Stimulated activated CD4-positive, alpha-beta T cell treated with anti-CD3 and anti-CD28 coated beads, Interleukin-15, amount 100 ng/mL, for 24 hours (primary cell): ENCODE measurements at regions not wholly inside any gene's neighbourhood (a gene's known extent, or its start where the extent isn't known, plus 50 kb on each side); places are given as distances from the start of the nearest gene placed in this dataset.
A peak's percentile ranks its signal among the peaks of the same experiment; 100 is the strongest.

Experiments
- DNase-seq: peaks from one replicate; pipeline ENCODE4 v3.0.0-alpha.2; 2020

DNA sequence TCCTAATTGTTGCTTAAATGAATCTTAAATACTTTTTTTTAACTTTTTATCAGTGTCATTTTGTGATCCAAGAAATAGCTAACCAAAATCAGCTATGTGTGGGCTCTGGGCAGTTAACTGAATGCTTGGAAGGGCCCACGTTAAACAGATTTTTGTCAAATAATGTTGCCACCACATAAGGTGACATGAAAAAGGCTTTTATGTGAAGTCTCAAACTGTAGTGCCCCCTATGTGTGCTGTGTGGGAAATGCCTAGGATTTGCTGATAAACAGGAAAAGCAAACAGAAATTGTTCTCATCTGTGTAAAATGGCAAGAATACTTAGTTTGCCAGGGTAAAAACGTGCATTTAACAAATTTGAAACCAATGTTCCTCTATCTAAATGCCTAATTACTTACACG, 242.2 kb downstream of the ZNF516 start:
- peak; percentile 6 for DNase-seq

DNA sequence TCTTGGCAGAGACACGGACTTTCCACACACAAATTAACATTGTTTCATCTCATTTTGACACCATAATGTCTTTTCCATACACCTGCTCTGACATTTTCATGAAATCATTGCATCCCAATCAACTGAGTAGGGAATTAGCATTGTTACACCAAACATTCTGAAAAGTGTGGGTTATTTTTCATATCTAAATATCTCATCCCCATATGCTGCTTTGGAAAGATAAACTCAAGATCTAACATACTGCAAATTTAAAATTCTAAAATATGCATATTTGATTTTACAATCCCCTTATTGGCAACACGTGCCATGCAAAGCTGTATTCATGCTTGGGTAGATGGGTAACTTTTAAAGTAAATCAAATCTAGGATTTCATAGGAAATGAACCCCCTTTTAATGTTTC, 242.9 kb downstream of the ZNF516 start:
- DNase-seq: no peak

DNA sequence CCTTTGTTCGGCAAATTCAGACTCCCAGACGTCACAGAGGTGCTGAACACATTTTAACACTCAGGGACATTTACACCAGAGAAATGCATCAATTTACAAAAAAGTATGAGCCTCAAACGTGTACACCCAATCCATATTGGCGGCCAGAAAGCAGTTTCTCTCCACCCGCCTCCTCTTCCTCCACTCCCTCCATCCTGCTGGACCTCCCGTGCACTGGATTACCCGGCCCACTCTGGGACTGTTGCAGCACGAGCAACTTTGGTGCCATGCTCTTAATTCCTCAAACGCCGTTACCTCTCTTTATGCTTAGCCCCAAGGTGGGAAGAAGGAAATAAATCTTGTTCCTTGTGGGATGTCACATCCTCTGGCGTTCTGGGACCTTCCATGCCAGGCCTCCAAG, 243.4 kb downstream of the ZNF516 start:
- no peak for DNase-seq

DNA sequence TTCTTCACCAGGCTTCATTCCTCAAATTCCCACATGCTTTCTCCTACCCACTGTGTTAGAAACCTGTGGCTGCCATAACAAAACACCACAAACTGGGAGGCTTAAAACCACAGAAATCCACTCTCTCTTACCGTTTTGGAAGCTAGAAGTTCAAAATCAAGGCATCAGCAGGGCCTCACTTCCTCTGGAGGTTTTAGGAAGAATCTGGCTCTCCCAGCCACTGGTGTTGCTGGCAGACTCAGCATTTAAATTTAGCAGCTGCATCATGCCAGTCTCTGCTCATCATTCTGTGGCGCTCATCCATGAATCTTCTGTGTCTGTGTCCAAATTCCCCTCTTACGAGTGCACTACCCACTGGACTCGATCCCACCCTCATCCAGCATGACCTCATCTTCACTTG, 248.5 kb downstream of the ZNF516 start:
- DNase-seq: no peak

DNA sequence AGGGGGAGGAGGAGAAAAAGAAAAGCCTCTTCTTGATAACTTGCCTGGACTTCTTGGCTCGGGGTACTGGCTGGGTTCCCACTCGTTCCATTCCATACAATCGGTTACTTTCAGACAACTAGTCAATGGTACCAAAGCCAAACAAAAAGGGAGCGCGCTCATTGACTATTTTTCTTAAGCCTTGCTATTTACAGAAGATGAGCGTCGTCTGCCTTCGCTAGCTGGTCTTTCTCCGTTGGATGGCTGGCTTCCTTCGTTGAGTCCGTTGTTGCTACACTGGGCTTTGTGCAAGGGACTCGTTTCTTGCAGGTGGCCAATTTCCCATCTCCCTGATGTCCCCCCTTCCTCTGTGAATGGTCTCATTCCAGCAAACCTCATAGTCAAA, 260.4 kb downstream of the ZNF516 start:
- DNase-seq: no peak

DNA sequence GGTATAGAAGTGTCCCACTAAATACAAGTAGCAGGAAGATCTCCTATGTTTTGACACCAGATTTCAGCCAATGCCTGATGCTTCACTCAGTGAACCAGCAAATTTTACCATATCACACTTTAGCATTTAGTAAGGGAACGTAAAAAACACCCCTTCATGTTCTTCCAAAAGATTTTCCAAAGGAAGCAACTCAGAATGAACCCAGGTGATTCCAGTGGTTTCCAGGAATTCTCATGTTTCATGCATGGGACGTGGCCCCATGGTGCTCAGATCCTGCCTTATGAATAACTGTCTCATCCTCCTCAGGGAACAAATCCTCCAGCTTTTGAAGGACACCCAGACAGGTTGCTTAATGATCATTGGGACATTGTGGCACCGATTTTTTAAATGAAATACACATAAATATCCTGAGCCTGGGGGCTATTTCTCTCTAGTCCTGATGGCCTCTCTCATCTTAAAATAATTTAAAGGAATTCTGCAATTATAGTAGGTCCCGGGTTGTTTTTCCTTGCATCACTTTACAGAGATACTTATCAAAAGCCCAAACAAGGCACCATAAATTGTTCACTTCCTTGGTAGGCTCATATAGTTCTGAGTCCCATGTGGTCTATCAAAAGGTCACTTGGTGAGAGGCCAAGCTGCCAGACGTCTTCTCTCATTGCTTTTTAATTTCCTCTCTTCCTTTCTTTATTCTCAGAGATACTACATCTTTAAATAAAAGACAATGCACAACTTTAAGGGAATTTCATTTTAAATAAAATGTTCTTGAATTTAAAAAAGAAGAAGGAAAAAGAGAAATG, 261.0 kb downstream of the ZNF516 start:
- no peak for DNase-seq

DNA sequence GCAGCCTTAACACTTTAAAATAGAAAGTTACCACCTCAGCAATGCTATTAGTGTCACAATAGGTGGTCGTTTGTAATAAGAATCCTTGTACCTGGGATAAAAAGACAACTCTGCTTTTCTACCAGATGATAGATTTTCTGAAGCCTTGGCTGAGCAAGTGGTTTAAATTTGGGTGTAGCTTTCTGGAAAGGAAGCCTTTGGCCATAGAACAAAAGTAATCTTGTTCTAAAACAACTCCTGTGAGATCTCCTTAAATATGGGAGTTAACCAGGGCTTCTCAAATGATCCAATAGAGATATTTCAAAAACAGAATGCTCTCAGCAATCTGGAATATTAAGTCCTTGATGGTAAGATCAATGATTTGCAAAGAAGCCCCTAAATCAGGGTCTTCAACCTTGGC, 261.6 kb downstream of the ZNF516 start:
- DNase-seq: no peak

DNA sequence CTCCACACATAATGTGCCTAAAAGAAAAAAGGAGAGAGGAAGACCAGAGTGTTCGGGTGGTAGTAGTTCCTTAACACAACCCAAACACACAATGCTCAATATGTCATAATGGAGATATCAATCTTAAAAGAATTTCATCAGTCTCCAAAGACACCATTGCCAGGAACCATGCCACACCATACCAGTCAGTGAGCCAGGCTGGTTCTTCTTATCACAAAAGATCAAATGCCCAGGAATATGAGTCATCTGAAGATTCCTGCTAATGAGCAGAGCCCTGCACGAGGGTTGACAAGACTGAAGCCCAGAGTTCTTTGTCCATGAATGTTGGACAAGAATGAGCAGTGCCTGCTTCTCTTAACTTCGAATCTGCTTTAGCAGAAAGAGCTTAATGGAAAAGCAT, 262.3 kb downstream of the ZNF516 start:
- no peak for DNase-seq

DNA sequence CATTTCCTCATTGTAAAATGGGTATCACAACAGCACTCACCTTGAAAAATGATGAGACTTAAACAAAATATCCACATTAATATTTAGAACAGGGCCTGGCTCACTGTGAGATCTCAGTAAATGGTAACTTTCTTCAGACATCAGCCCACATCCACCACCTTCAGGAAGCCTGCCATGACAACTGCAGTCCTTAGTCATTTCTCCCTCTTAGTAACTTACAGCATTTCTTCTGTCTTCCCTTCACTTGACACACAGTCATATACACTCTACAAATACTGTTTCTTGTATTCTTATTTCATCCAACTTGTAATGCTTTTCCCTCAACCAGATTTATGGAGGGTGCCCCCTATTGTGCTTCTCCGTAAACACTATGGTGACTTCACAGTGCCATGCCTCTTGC, 263.0 kb downstream of the ZNF516 start:
- DNase-seq: no peak

DNA sequence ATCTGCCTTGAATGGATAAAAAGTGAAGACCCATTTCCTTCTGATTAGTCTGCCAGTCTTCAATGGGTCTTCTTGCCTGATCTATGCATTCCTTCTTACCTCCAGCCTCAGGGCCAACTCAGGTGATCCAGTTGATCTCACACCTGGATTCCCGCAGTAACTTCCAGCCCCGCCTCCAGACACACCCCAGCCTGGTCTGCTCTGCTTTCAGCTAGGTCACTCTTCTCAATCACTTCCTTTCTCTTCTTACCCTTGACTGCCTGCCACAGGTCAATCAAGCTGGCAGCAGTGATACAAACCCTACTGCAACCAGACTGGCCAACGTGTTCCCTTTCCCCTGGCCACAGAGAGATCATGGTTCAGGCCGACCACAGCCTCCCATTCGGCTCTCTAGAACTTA, 263.6 kb downstream of the ZNF516 start:
- DNase-seq: no peak

DNA sequence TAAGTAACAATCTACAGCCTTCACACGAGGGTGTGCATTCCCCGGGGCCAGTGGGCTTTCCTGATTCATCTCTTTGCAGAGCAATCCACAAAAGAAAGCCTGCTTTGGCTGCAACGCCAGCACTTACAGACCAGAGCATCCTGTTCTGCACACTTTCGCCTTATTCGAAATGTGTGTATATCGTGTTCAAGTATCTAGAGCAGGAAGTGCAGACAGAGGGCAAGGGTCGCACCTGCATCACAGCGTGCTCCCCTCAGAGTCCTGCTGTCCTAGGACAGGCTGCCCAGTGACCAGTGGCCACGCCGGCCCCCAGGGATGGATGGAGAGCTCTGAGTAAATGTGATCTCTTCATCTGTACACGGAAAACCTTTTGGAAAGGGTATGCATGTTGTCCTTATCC, 264.3 kb downstream of the ZNF516 start:
- no peak for DNase-seq

DNA sequence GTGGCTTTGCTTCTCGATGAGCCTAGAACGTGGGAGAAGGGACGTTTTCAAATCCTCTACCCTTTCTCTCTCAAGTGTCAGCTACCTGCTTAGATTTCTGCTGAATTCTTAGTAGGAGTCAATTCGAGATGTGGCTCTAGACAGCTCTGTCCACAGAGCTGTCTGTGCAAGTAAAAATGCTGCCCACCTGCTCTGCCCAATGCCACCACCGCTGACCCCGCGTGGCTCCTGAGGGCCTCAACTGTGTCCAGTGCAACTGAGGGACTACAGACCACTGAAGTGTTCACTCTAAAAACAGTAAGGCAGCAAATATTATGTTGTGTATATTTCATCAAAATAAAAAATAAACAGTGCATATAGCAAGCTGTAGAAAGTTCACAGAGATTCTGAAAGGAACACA, 266.3 kb downstream of the ZNF516 start:
- DNase-seq: no peak

DNA sequence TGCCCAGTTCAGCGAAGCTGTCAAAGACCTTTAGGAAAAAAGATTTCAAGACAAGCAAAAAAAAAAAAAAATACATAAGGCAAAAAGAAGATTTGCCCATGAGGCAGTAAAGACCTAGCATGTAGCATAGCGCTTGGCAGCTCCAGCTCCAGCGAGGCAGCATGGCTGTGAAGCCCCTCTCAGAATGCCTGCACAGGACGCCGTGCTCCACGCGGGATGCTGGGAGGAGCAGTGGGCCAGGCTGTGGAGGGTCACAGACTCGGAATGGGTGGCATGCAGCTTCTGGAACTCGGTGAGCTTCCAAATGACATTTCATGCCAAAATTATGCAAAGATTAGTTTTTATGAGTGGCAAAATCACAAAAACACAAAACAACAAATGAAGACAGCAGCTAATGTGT, 267.3 kb downstream of the ZNF516 start:
- DNase-seq: no peak

DNA sequence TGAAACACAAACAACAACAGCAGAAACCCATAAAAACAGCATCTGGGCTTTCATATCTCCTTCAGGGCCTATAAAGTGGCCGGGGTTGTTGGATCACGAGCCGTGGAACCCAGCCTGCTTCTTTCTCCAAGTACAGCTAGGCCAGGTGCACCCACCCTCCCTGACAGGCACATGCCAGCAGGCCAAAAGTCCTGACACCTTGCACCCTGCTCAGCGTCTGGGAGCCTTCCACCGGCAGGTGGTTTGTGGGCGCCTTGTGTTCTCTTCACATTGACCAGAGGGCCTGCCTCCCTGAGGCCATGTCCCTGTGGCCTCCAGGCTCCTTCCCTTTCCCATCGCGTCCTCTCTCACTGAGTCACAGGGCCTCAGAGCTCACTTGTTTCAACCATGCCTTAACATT, 271.6 kb downstream of the ZNF516 start:
- DNase-seq: no peak

DNA sequence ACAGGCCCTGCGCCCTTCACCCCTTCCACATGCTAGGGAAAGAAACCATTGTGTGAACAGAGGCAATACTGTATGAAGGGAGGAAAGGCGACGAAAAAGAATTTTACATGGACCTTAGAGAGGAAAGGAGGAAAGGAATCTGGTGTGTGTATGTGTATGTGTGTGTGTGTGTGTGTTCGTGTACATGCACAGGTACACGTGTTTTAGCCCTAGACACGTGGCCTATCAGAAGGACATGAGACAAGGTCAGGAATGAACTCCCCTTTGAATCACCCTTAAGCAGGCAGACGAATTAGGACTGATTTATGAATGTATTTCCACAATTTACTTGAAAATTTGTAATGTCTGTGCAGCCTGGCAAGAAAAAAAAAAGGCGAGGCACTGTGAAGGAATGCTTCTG, 276.0 kb downstream of the ZNF516 start:
- no peak for DNase-seq

DNA sequence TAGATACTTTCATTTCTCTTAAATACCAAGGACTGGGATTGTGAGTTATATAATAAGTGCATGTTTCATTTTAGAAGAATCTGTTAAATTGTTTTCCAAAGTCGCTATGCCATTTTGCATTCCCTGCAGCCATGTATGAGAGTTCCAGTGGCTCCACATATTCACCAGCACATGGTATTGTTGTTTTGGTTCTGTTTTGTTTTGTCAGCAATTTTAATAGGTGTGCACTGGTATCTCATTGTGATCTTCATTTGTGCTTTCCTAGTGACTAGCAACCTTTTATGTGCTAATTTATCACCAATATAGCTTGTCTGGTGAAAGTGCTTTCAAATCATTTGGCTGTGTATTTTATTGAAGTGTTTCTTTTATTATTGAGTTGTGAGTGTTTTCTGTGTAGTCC, 278.9 kb downstream of the ZNF516 start:
- no peak for DNase-seq

DNA sequence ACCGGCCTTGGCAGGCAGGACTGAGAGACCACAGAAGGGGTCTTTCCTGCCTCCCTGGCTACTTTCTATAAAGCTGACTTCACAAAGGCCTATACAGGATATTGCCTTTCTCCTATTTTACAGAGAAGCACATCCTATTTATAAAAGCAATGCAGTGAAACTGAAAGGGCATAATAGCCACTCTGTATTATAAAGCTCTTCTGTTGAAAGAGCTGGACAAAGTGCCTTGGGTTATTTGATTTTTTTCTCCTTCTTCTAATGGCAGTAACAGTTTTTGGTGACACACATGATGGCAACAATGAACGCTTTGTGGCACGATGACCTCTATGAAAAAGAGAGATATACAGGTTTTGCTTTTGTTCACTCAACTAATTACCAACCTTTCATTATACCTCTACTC, 281.1 kb downstream of the ZNF516 start:
- no peak for DNase-seq

DNA sequence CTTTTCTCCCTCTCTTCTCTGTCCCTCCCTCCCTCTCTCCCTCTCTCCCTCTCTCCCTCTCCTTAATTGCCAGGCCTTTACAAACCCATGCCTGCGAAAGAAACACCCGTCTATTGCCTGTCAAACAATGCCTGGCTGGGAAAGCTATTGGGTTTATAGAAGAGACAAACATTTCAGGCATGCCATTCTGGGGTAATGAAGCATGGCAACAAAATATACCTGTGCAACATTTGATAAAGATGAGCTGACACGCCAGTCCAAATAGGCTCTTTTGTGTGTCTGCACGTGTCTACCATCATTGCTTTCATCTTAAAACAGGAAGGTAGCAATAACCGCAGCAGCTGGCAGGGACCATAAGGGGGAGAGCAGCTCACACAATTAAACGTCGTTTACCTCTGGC, 282.1 kb downstream of the ZNF516 start:
- no peak for DNase-seq

DNA sequence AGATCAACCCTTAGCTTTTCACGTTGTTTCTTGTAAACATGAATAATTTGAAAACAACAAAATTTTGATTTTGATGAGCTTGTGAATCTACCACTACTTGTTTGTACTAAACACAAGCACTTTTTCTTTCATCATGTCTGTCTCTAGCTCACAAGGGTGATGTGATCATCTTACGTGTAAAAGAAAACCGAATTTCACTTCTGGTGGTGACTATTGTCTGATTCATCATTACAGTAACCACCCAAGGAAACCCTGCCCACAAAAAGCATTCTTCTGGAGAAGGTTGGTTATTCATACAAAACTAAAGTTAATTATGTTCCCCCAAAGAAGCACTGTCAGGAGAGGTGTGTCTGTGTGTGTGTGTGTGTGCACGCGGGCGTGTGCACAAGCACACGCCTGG, 285.4 kb downstream of the ZNF516 start:
- no peak for DNase-seq

DNA sequence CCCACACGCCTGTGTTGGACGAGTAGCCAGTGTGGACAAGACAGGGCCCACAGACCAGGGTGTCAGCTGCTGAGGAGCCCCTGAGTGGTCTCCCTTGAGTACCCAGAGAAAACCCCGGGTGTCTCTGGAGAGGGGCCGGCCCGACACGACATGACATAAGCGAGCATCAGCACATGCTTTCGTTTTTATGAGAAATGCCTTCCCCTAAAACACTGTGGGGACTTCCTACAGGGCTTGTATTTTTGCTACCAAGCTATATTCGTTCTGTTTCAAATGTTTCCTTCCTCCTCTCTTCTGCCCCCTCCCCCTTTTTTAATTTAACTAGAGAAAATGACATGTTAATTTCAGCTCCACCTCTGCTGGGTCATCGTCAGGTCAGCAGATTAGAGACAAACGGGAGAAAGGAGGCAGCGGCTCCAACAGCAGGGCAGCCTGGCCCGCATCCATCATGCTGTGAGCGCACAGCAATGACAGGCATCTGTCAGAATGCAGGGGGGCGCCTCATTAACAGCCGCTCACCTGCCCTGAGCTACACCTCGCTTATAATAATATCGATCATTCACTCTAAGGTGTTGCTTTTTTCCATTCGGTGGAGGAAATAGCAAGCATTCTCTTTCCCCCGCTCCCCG, 286.2 kb downstream of the ZNF516 start:
- DNase-seq: no peak

DNA sequence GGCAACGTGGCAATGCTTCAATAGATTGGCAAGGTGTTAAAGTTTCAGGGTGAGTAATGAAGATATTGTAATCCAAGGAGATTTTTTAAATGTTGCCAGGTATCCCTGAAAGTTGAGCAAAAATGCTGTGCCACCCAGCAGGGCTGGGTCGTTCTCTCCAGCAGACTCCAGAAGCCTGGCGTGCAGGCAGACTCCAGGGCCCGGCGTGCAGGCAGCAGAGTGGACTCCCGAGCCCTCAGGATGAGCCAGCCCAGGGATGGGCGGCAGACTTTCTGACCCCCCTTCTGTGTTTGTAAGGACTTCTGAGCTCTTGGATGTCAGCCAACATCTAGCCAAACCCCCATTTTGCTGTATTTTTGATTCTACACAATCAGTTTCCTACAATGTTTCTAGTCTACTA, 289.1 kb downstream of the ZNF516 start:
- DNase-seq: no peak

DNA sequence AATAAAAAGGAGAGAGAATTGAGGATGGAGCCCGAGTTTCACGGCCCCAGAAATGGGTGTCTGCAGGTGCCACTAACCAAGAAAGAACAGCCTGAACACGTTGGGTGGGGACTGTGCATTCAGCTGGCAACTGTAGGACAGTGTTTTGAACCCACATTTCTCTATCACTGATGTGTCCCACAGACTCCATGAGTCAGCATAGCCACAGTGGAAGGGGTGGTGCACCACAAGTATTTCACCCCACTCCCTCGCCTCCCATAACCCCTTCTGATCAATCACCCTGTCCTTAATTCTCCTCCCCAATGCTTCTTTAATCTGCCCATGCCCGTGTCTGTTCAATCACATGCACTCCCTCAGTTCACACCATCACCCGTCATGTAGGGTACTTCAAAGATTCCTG, 291.5 kb downstream of the ZNF516 start:
- DNase-seq: no peak

DNA sequence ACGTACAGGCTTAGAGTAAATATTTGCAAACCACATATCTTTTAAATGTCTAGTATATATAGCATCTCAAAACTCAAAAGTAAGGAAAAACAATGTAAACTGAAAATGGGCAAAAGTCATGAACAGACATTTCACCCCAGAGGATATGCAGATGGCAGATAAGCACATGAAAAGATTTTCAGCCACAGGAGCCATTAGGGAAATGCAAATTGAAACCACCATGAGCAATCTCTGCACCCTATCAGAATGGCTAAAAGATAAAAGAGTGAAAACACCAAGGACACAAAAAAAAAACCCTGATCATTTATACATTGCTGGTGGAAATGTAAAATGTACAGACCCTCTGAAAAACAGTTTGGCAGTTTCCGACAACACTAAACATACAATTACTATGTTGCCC, 292.7 kb downstream of the ZNF516 start:
- no peak for DNase-seq

DNA sequence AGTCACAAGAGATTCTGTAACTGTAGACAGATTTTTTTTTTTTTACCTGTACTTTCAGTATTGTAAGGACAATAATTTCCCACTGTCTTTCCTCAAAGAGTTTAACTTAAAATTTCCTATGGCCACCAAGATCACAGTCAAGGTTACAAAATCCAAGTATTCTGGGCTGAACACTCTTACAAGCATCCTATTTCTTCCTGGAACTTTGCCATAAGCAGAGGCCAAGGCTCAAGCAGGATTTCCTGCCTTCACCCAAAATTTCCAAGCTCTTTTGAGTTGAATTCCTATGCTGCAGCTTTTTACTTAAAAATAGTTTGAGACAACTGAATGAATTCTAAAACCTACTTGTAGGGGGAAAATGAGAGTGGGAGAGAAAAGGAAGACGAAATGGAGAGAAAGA, 299.4 kb downstream of the ZNF516 start:
- no peak for DNase-seq

DNA sequence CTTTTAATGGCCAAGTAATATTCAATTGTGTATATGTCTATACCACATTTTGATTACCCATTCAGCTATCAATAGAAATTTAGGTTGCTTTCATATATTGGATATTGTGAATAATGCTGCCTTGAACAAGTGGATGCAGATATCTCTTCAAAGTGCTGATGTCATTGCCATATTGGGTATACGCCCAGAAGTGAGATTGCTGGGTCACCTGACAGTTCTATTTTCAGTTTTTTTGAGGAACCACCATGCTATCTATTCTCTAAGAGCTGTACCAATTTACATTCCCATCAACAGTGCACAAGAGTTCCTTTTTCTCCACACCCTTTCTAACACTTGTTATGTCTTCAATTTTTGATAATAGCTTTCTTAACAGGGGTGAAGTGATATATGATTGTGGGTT, 306.9 kb downstream of the ZNF516 start:
- DNase-seq: no peak
